Spleen (tissue), 11 donors: ENCODE measurements at regions not wholly inside any gene's neighbourhood (a gene's known extent, or its start where the extent isn't known, plus 50 kb on each side); places are given as distances from the start of the nearest gene placed in this dataset.
A peak's percentile ranks its signal among the peaks of the same experiment; 100 is the strongest.

Experiments used
- DNase-seq: peaks from one replicate; pipeline ENCODE4 v3.0.0-alpha.2; 2020
- H3K27ac ChIP-seq, 8 donors: fragments of 200-600 bp; sonication (generic) in 7 of 8; 1 replicate in 4 of 8; 2 replicates in 4 of 8; pipeline versions ENCODE4 v1.5.0 to v1.8.0; 2016 to 2021; ENCODE audit warnings: inconsistent platforms in 4 of 8, mild to moderate bottlenecking in 4 of 8, moderate library complexity in 1 of 8
- H3K27me3 ChIP-seq, 7 donors: fragments of 200-600 bp; sonication (generic) in 6 of 7; replicated peaks in 1 of 7; 1 replicate in 4 of 7; 2 replicates in 3 of 7; pipeline versions ENCODE4 v1.5.0 to v1.8.0; 2016 to 2021; ENCODE audit warnings: inconsistent platforms in 3 of 7, mild to moderate bottlenecking in 1 of 7
- H3K36me3 ChIP-seq, 6 donors: fragments of 200-600 bp; sonication (generic) in 5 of 6; 1 replicate in 4 of 6; 2 replicates in 2 of 6; pipeline versions ENCODE4 v1.5.0 to v1.8.0; 2016 to 2021; ENCODE audit warnings: inconsistent platforms in 2 of 6
- H3K4me1 ChIP-seq, 6 donors: fragments of 200-600 bp; sonication (generic) in 5 of 6; 1 replicate in 3 of 6; 2 replicates in 3 of 6; pipeline versions ENCODE4 v1.5.0 to v1.8.0; 2016 to 2021; ENCODE audit warnings: inconsistent platforms in 3 of 6
- H3K4me3 ChIP-seq, 8 donors: fragments of 200-600 bp; sonication (generic) in 7 of 8; 1 replicate in 4 of 8; 2 replicates in 4 of 8; pipeline versions ENCODE4 v1.5.0 to v1.8.0; 2016 to 2021; ENCODE audit warnings: inconsistent platforms in 4 of 8, mild to moderate bottlenecking in 4 of 8, moderate library complexity in 2 of 8
- H3K9me3 ChIP-seq, 8 donors: fragments of 200-600 bp; sonication (generic) in 7 of 8; 1 replicate in 4 of 8; 2 replicates in 4 of 8; pipeline versions ENCODE4 v1.5.0 to v1.8.0; 2016 to 2021; ENCODE audit warnings: inconsistent platforms in 4 of 8
- POLR2A ChIP-seq, 3 donors: fragments of 450-650 bp; IDR thresholded peaks; one replicate each; pipeline ENCODE4 v1.5.1; 2017; ENCODE audit warnings: antibody characterized with exemption in 3 of 3, mild to moderate bottlenecking in 1 of 3
- POLR2AphosphoS5 ChIP-seq, 3 donors: sonication (generic); formaldehyde crosslinking; IDR thresholded peaks; one replicate each; pipeline ENCODE4 v1.5.1; 2017; ENCODE audit warnings: antibody characterized with exemption in 3 of 3
- WGBS, 5 donors: extraction: QIAGEN DNeasy Blood & Tissue Kit in 3 of 5; methylation state at CpG; one replicate each; pipeline versions ENCODE4 v1.1.5 to v1.1.7; 2013 to 2018; 5-methylcytosine and 5-hydroxymethylcytosine counted together
- intact Hi-C: fragments of 100-400 bp; cut with DNase I; formaldehyde crosslinking; loops from one replicate; pipeline ENCODE4 v1.15.0; 2023; ENCODE audit warnings: low total_unique reads
- TF ChIP-seq, protein P1 (sequence below), 11 experiments: fragments of 200-600 bp in 7 of 11; fragments of 450-650 bp in 4 of 11; sonication (generic) in 4 of 11; IDR thresholded peaks in 8 of 11; conservative IDR thresholded peaks in 3 of 11; 1 replicate in 7 of 11; 2 replicates in 4 of 11; pipeline versions ENCODE4 v1.4.0 to v1.8.0; 2016 to 2021; ENCODE audit warnings: antibody characterized with exemption in 11 of 11, inconsistent platforms in 4 of 11, mild to moderate bottlenecking in 1 of 11
- donor health status: healthy with polysubstance abuse.
- donor health status: DM: no; HTN: no; CAD: no; lungs with moderate emphysema.
- donor health status: DM: no; HTN: no; CAD: no.
- donor health status: Bipolar disorder and iron deficiency.
- donor health status: healthy.
- donor health status: DM: no; HTN: no; CAD: no.
- donor health status: DM: yes; HTN: yes; CAD: no.

- WGBS, 5 donors = 37 to 56% (median 50%) methylated on average over 7 of the region's 7 CpGs
- Histone ChIP-seq H3K9me3 (no peaks in the 10 kb centered on the region), H3K27me3 (no peaks in the 10 kb centered on the region), H3K27ac (no peak overlapping the region), H3K36me3 (no peaks in the 10 kb centered on the region), H3K4me3 (no peak overlapping the region), H3K4me1 (no peaks in the 10 kb centered on the region)
- intact Hi-C loops = no loop called here
- DNase-seq = no peak
- TF ChIP-seq, protein P1, sequence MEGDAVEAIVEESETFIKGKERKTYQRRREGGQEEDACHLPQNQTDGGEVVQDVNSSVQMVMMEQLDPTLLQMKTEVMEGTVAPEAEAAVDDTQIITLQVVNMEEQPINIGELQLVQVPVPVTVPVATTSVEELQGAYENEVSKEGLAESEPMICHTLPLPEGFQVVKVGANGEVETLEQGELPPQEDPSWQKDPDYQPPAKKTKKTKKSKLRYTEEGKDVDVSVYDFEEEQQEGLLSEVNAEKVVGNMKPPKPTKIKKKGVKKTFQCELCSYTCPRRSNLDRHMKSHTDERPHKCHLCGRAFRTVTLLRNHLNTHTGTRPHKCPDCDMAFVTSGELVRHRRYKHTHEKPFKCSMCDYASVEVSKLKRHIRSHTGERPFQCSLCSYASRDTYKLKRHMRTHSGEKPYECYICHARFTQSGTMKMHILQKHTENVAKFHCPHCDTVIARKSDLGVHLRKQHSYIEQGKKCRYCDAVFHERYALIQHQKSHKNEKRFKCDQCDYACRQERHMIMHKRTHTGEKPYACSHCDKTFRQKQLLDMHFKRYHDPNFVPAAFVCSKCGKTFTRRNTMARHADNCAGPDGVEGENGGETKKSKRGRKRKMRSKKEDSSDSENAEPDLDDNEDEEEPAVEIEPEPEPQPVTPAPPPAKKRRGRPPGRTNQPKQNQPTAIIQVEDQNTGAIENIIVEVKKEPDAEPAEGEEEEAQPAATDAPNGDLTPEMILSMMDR (IDR thresholded peaks at IDR 0.05 in 8 of 11, conservative IDR thresholded peaks at IDR 0.05 in 3 of 11) = peak in 8 of 11 experiments; percentile 26 to 57 (median 46)
- no peak for TF ChIP-seq POLR2A (IDR thresholded peaks at IDR 0.05)
Measured at GRCh38 chr2:17171446-17172049, 346.7 kb downstream of the RAD51AP2 start.

GRCh38 chr2:17166506-17166905 lies 351.7 kb downstream of the RAD51AP2 start:
- Histone ChIP-seq H3K27ac (no peak overlapping the region), H3K4me3 (no peak overlapping the region), H3K36me3 (no peaks in the 10 kb centered on the region), H3K27me3 (no peaks in the 10 kb centered on the region), H3K9me3 (no peaks in the 10 kb centered on the region), H3K4me1 (no peaks in the 10 kb centered on the region)
- intact Hi-C loops = no loop called here
- WGBS, 5 donors = 74 to 89% (median 86%) methylated on average over 4 of the region's 4 CpGs
- TF ChIP-seq POLR2AphosphoS5 (IDR thresholded peaks at IDR 0.05) = no peak
- no peak for TF ChIP-seq POLR2A (IDR thresholded peaks at IDR 0.05)
- TF ChIP-seq, protein P1 (IDR thresholded peaks at IDR 0.05 in 8 of 11, conservative IDR thresholded peaks at IDR 0.05 in 3 of 11) = no peak
- DNase-seq = no peak

GRCh38 chr2:17164550-17164949 lies 353.7 kb downstream of the RAD51AP2 start:
- Histone ChIP-seq H3K4me1 (no peaks in the 10 kb centered on the region), H3K4me3 (no peak overlapping the region), H3K27ac (no peak overlapping the region), H3K36me3 (no peaks in the 10 kb centered on the region), H3K27me3 (no peaks in the 10 kb centered on the region), H3K9me3 (no peaks in the 10 kb centered on the region)
- DNase-seq = no peak
- 72 to 95% (median 90%) methylated on average over 1 of the region's 1 CpG for WGBS, 5 donors
- intact Hi-C loops = no loop called here
- no peak for TF ChIP-seq POLR2A (IDR thresholded peaks at IDR 0.05)
- TF ChIP-seq, protein P1 (IDR thresholded peaks at IDR 0.05 in 8 of 11, conservative IDR thresholded peaks at IDR 0.05 in 3 of 11) = no peak
- TF ChIP-seq POLR2AphosphoS5 (IDR thresholded peaks at IDR 0.05) = no peak

- intact Hi-C loops = no loop called here
- WGBS, 5 donors = 43 to 54% (median 44%) methylated on average over 2 of the region's 2 CpGs
- TF ChIP-seq POLR2A (IDR thresholded peaks at IDR 0.05) (no peak), POLR2AphosphoS5 (IDR thresholded peaks at IDR 0.05) (no peak)
- TF ChIP-seq, protein P1 (IDR thresholded peaks at IDR 0.05 in 8 of 11, conservative IDR thresholded peaks at IDR 0.05 in 3 of 11) = no peak
Measured at GRCh38 chr2:17163638-17164037, 354.6 kb downstream of the RAD51AP2 start.

More at GRCh38 chr2:17163638-17164037, 354.6 kb downstream of the RAD51AP2 start:
- Histone ChIP-seq H3K36me3 (no peaks in the 10 kb centered on the region), H3K4me1 (no peaks in the 10 kb centered on the region), H3K9me3 (no peaks in the 10 kb centered on the region), H3K27ac (no peak overlapping the region), H3K27me3 (no peaks in the 10 kb centered on the region), H3K4me3 (no peak overlapping the region)
- no peak for DNase-seq
